Aorta (tissue), 5 donors: ENCODE measurements at regions not wholly inside any gene's neighbourhood (a gene's known extent, or its start where the extent isn't known, plus 50 kb on each side); places are given as distances from the start of the nearest gene placed in this dataset.

Experiments
- ATAC-seq: fragments of 200-7000 bp; cut with Tn5 transposase; one replicate; pipeline ENCODE4 v1.9.1; 2022; ENCODE audit warnings: moderate library complexity; ENCODE audit not compliant: low FRiP score
- DNase-seq, 2 donors: peaks; one replicate each; pipeline ENCODE4 v3.0.0-alpha.2; 2020
- H3K27ac ChIP-seq, 2 donors: one replicate each; pipeline ENCODE4 v1.5.1; 2013; ENCODE audit warnings: low read length in 2 of 2, mild to moderate bottlenecking in 2 of 2, moderate library complexity in 2 of 2, control low read depth in 1 of 2, inconsistent platforms in 1 of 2, low read depth in 1 of 2
- H3K27me3 ChIP-seq, 2 donors: one replicate each; pipeline ENCODE4 v1.6.1; 2013; ENCODE audit warnings: control low read depth in 1 of 2, low read length in 1 of 2, mild to moderate bottlenecking in 1 of 2, moderate library complexity in 1 of 2; ENCODE audit not compliant: insufficient read depth in 2 of 2, control insufficient read depth in 1 of 2
- H3K36me3 ChIP-seq, 2 donors: one replicate each; pipeline ENCODE4 v1.6.1; 2013; ENCODE audit warnings: control low read depth in 1 of 2, low read length in 1 of 2, mild to moderate bottlenecking in 1 of 2; ENCODE audit not compliant: insufficient read depth in 2 of 2, control insufficient read depth in 1 of 2
- H3K4me1 ChIP-seq, 2 donors: one replicate each; pipeline ENCODE4 v1.6.1; 2013; ENCODE audit warnings: low read length in 2 of 2, control low read depth in 1 of 2, mild to moderate bottlenecking in 1 of 2, moderate library complexity in 1 of 2; ENCODE audit not compliant: insufficient read depth in 2 of 2, control insufficient read depth in 1 of 2
- H3K4me3 ChIP-seq, 2 donors: one replicate each; pipeline ENCODE4 v1.5.1; 2013; ENCODE audit warnings: low read length in 2 of 2, control low read depth in 1 of 2, mild to moderate bottlenecking in 1 of 2
- H3K9me3 ChIP-seq: one replicate; pipeline ENCODE4 v1.6.1; 2013; ENCODE audit warnings: mild to moderate bottlenecking, low read length; ENCODE audit not compliant: control insufficient read depth
- WGBS, 2 donors: extraction: QIAGEN DNeasy Blood & Tissue Kit; methylation state at CpG; one replicate each; pipeline ENCODE4 v1.1.7; 2013; 5-methylcytosine and 5-hydroxymethylcytosine counted together
- intact Hi-C, 2 donors: fragments of 100-400 bp; cut with DNase I; formaldehyde crosslinking; loops; one replicate each; pipeline versions ENCODE4 v1.14.2 to v1.15.0; 2022
- donor health status: healthy with polysubstance abuse.
- donor health status: Bipolar disorder and iron deficiency.
- donor health status: DM: no; HTN: no; CAD: no.
- donor health status: DM: no; HTN: no; CAD: no.
- donor health status: DM: yes; HTN: yes; CAD: no.

DNA sequence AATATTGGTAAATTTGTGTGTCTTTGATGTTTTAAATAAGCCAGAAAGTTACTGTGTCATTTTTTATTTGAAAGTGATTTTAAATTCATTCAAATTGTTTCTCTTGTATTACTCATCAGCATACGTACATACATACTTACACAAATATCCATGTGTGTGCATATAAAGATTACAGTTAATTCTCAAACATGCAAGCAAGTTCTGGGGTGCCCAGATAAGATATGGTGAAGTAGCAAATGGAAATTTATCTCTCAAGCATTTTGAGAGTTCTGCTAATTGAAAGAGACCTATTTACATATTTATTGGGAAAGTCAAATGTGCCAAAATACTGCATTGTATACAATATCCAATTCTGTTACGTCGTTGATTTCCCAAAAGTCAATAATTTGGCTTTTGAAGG is 1024.0 kb upstream of the CNTN5 start:
- Histone ChIP-seq H3K27ac (no peak overlapping the region), H3K27me3 (no peaks in the 10 kb centered on the region), H3K9me3 (no peaks in the 10 kb centered on the region), H3K4me1 (no peaks in the 10 kb centered on the region), H3K4me3 (no peak overlapping the region), H3K36me3 (no peaks in the 10 kb centered on the region)
- intact Hi-C loops: no loop called here
- WGBS, 2 donors: 82 to 89% methylated on average over 3 of the region's 3 CpGs
- ATAC-seq: no peak
- no peak for DNase-seq

DNA sequence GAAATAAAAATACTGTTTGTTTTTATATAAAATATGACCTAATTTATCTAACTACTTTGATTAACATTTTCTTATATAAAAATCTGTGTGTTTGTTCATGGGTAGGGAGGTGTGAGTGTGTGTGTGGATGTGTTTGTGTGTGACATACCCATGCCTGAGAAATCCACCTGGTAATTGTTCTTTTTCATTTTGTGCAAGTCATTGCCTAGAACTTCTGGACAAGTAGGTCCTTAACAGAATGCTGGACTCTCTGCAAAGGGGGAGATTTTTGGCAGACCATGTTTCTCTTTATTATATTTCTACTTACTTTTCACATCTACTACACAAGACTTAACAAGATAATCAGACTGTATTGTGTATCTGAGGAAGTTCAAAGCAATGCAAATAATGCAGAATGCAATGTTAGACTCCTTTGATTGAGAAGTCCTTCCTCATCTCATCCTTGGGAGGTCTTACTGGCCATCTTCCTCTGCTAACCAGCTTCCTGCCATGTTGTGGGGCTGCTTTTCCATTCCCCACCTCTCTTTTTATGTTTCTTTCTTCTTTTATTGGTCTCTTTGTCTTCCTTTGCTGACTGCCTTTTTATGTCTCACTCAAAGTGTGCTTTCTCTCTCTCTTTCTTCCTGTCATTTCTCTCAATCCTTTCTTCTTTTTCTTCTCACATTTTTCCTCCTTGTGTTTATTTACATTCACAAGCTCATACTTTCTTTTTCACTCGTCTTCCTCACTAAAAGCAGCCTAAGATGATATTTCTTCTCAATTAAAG is 1017.0 kb upstream of the CNTN5 start:
- ATAC-seq (no peak), DNase-seq (no peak)
- H3K27ac ChIP-seq: no peak overlapping the region
- H3K9me3 ChIP-seq: no peaks in the 10 kb centered on the region
- no peaks in the 10 kb centered on the region for H3K27me3 ChIP-seq
- no peak overlapping the region for H3K4me3 ChIP-seq
- intact Hi-C loops: no loop called here
- WGBS, 2 donors: 15 to 20% methylated on average over 1 of the region's 1 CpG
- H3K36me3 ChIP-seq: no peaks in the 10 kb centered on the region
- H3K4me1 ChIP-seq: no peaks in the 10 kb centered on the region

DNA sequence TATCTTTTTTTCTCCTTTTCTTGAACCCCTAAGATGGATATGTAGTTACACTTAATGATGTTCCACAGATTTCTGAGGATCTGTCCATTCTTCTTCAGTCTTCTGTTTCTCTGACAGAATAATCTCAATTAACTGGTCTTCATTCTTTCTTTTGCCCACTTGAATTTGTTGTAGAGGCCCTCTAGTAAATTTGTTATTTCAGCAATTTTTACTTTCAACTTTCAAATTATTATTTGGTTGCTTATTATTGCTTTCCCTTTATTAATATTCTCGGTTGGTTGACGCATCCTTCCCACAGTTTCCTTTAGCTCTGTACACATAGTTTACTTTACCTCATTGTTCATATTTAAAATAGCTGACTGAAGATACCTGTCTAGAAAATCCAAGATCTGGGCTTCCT is 1013.7 kb upstream of the CNTN5 start:
- intact Hi-C loops: no loop called here
- no peak overlapping the region for H3K4me3 ChIP-seq
- no peaks in the 10 kb centered on the region for H3K4me1 ChIP-seq
- H3K27ac ChIP-seq: no peak overlapping the region
- no peaks in the 10 kb centered on the region for H3K27me3 ChIP-seq
- H3K9me3 ChIP-seq: peaks cover under 1% of the 10 kb centered on the region
- DNase-seq (no peak), ATAC-seq (no peak)
- no peaks in the 10 kb centered on the region for H3K36me3 ChIP-seq
- WGBS, 2 donors: 89 to 96% methylated on average over 2 of the region's 2 CpGs

DNA sequence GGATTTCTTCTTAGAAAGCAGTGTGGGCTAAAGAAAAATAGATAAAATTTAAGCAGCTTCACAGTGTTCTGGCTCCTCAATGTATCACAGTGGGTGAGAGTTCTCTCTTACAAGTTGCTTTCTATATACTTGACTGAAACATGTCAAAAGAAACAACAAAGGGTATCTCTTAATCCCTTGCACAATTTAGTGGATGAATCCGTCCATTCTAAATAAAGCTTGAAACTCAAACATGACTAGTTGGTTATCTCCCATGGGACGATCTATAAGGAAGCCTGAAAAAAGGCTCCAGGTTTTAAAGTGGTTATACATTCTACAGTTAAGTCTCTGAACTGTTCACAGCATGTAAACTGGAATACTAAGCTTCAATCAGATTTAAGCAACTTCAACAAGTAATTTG is 993.1 kb upstream of the CNTN5 start:
- WGBS, 2 donors: 48 to 52% methylated on average over 2 of the region's 2 CpGs
- no peak for DNase-seq
- no peaks in the 10 kb centered on the region for H3K36me3 ChIP-seq
- H3K4me1 ChIP-seq: no peaks in the 10 kb centered on the region
- intact Hi-C loops: no loop called here
- no peaks in the 10 kb centered on the region for H3K27me3 ChIP-seq
- ATAC-seq: no peak
- no peak overlapping the region for H3K27ac ChIP-seq
- H3K4me3 ChIP-seq: no peak overlapping the region
- H3K9me3 ChIP-seq: no peaks in the 10 kb centered on the region

DNA sequence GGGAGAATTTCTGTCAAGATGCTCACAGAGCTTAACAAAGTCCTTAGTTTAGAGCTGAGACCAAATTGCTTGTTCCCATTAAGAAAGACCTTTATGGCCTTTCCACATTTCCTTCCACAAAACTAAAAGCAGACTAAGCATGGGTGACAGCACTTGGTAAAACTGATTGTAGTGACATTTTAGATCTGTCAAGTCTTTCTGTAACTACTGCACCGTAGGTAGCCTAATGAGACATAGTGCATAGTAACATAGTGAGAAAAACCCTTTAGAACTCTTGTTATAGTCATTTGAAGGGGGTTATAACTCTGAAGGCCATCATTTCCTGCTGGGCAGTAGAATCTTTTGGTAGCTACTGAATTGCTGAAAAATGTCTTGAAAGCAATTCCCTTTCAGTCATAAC is 990.9 kb upstream of the CNTN5 start:
- no peaks in the 10 kb centered on the region for H3K36me3 ChIP-seq
- no peak overlapping the region for H3K4me3 ChIP-seq
- H3K4me1 ChIP-seq: no peaks in the 10 kb centered on the region
- H3K27me3 ChIP-seq: no peaks in the 10 kb centered on the region
- no peak for ATAC-seq
- H3K9me3 ChIP-seq: peaks cover 2% of the 10 kb centered on the region
- no peak for DNase-seq
- no peak overlapping the region for H3K27ac ChIP-seq
- intact Hi-C loops: no loop called here
- WGBS, 2 donors: 81 to 89% methylated on average over 1 of the region's 1 CpG

DNA sequence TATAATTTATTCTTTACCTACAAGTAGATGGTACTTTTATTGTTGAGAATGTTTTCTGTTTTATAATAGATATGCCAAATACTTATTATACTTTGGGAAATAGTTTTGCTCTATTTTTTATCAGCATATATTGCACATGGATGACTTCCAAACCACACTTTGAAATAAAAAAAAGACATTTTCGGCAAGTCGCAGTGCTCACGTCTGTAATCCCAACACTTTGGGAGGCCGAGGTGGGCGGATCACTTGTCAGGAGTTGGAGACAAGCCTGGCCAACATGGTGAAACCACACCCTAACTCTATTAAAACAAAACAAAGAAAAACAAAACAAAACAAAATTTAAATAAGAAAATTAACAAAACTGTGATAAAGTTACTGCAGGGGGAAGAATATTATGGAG is 983.9 kb upstream of the CNTN5 start:
- H3K4me3 ChIP-seq: no peak overlapping the region
- no peak overlapping the region for H3K27ac ChIP-seq
- peaks cover 2% of the 10 kb centered on the region for H3K9me3 ChIP-seq
- intact Hi-C loops: no loop called here
- WGBS, 2 donors: 8 to 12% methylated on average over 5 of the region's 5 CpGs
- H3K36me3 ChIP-seq: no peaks in the 10 kb centered on the region
- ATAC-seq (no peak), DNase-seq (no peak)
- H3K27me3 ChIP-seq: no peaks in the 10 kb centered on the region
- no peaks in the 10 kb centered on the region for H3K4me1 ChIP-seq

DNA sequence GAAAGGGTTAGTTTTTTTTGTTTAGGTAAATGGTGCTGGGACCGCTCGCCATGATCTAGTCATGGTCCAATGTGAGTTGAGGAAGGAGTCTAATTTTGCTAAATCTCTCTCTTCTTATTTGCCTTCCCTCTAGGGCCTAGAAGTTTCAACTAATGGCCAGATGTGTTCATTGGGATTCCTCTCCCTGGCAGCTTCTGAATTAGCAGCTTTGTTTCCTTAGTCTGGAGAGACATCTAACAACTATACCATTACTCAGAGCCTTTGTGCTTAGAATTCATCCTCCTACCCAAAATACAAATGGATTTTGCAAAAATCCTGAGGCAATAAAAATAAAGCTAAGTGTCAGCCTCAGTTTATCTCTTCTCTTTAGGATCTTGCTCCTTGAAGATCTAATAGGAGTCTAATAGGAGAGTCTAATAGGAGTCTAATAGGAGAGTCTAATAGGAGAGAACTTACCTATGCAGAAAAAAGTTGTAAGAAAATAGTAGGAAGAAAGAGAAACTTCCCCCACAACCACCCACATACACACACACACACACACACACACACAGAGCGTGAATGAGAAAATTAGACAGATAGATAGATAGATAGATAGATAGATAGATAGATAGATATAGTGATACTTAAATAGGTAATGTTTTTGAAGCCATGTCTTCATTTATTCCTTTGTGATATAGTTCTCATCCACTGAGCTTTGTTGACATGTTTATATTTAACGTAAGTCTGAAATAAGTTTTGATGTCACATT is 980.5 kb upstream of the CNTN5 start:
- Histone ChIP-seq H3K27ac (no peak overlapping the region), H3K36me3 (no peaks in the 10 kb centered on the region), H3K9me3 (no peaks in the 10 kb centered on the region), H3K27me3 (no peaks in the 10 kb centered on the region), H3K4me1 (no peaks in the 10 kb centered on the region), H3K4me3 (no peak overlapping the region)
- intact Hi-C loops: no loop called here
- ATAC-seq: no peak
- DNase-seq: no peak
- 97 to 100% methylated on average over 4 of the region's 4 CpGs for WGBS, 2 donors

DNA sequence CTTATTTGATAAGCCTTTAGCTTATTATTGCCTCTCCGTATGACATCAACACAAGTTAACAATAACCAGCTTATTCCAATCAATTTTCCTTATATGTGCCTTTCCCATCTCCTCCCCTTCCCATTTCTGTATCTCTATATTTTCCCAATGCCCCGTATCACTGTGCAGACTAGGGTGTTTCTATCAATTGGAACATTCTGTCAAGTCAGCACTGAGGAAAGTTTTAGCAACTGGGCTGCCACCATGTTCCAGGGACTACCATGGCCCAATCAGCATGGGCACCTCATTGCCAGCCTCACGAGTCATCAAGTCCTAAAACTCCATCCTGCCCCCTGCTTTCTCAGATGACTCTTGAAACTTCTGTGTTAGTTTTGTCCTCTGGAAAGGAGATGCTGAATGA is 973.1 kb upstream of the CNTN5 start:
- Histone ChIP-seq H3K27ac (no peak overlapping the region), H3K9me3 (no peaks in the 10 kb centered on the region), H3K4me1 (no peaks in the 10 kb centered on the region), H3K36me3 (no peaks in the 10 kb centered on the region), H3K4me3 (no peak overlapping the region), H3K27me3 (no peaks in the 10 kb centered on the region)
- no peak for ATAC-seq
- intact Hi-C loops: no loop called here
- DNase-seq: no peak
- 94 to 97% methylated on average over 3 of the region's 3 CpGs for WGBS, 2 donors

DNA sequence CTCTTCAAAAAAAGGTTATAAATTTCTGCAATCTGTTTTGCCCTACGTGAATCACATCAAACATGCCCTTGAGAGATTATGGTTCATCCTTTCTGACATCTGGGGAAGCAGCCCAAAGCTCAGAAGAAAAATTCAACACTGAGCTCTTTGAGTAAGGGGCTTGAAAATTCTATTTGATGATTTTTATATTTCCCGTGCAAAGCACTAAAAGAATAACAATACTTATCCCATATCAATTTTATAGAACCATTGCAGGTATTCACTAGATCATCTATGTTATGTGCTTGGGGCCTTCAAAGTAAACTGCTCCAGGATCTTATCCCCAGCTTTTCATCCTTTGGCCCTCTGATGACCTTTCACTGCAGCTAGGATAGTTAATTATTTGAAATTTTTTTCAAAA is 966.9 kb upstream of the CNTN5 start:
- no peak overlapping the region for H3K4me3 ChIP-seq
- no peaks in the 10 kb centered on the region for H3K4me1 ChIP-seq
- no peak for ATAC-seq
- no peak overlapping the region for H3K27ac ChIP-seq
- no peaks in the 10 kb centered on the region for H3K9me3 ChIP-seq
- intact Hi-C loops: no loop called here
- DNase-seq: no peak
- no peaks in the 10 kb centered on the region for H3K27me3 ChIP-seq
- H3K36me3 ChIP-seq: no peaks in the 10 kb centered on the region
- WGBS, 2 donors: 61 to 73% methylated on average over 2 of the region's 2 CpGs
